Liver (tissue), 7 donors: ENCODE measurements at regions not wholly inside any gene's neighbourhood (a gene's known extent, or its start where the extent isn't known, plus 50 kb on each side); places are given as distances from the start of the nearest gene placed in this dataset.

Experiments
- DNase-seq: peaks from one replicate; pipeline ENCODE4 v3.0.0-alpha.2; 2017; ENCODE audit warnings: low spot score
- H3K27ac ChIP-seq, 2 donors: one replicate each; pipeline ENCODE4 v1.7.0; 2013; ENCODE audit warnings: inconsistent platforms in 2 of 2, low read length in 2 of 2, control low read depth in 1 of 2, low read depth in 1 of 2, mild to moderate bottlenecking in 1 of 2
- H3K27me3 ChIP-seq, 4 donors: one replicate each; pipeline versions ENCODE4 v1.6.1 to v1.7.0; 2013; ENCODE audit warnings: low read length in 3 of 4, inconsistent platforms in 1 of 4, mild to moderate bottlenecking in 1 of 4, moderate library complexity in 1 of 4; ENCODE audit not compliant: control insufficient read depth in 4 of 4, insufficient read depth in 4 of 4
- H3K36me3 ChIP-seq, 4 donors: one replicate each; pipeline versions ENCODE4 v1.6.1 to v1.7.0; 2013; ENCODE audit warnings: low read length in 3 of 4, mild to moderate bottlenecking in 3 of 4, low read depth in 1 of 4, moderate library complexity in 1 of 4; ENCODE audit not compliant: control insufficient read depth in 4 of 4, insufficient read depth in 3 of 4
- H3K4me1 ChIP-seq, 4 donors: one replicate each; pipeline versions ENCODE4 v1.6.1 to v1.7.0; 2013; ENCODE audit warnings: low read length in 3 of 4, mild to moderate bottlenecking in 3 of 4, moderate library complexity in 1 of 4; ENCODE audit not compliant: control insufficient read depth in 4 of 4, insufficient read depth in 4 of 4
- H3K4me3 ChIP-seq, 3 donors: one replicate each; pipeline versions ENCODE4 v1.6.1 to v1.7.0; 2013; ENCODE audit warnings: low read length in 3 of 3, control low read depth in 1 of 3, low read depth in 1 of 3, mild to moderate bottlenecking in 1 of 3
- H3K9ac ChIP-seq, 2 donors: one replicate each; pipeline ENCODE4 v1.7.0; 2013; ENCODE audit warnings: low read length in 2 of 2, mild to moderate bottlenecking in 2 of 2, moderate library complexity in 2 of 2, control low read depth in 1 of 2, low read depth in 1 of 2
- H3K9me3 ChIP-seq, 4 donors: one replicate each; pipeline versions ENCODE4 v1.6.1 to v1.7.0; 2013; ENCODE audit warnings: low read length in 3 of 4; ENCODE audit not compliant: control insufficient read depth in 4 of 4
- ATF3 ChIP-seq: IDR thresholded peaks from 2 replicates; pipeline ENCODE4 v1.6.1; 2016; ENCODE audit warnings: antibody characterized with exemption
- FOXA1 ChIP-seq: IDR thresholded peaks from 2 replicates; pipeline ENCODE4 v1.6.1; 2016; ENCODE audit warnings: antibody characterized with exemption
- HNF4A ChIP-seq, 2 donors: conservative IDR thresholded peaks; 2 replicates each; pipeline ENCODE4 v1.6.1; 2016; ENCODE audit warnings: antibody characterized with exemption in 2 of 2, mild to moderate bottlenecking in 2 of 2
- HNF4G ChIP-seq: IDR thresholded peaks from 2 replicates; pipeline ENCODE4 v1.6.1; 2016; ENCODE audit warnings: antibody characterized with exemption
- MAX ChIP-seq: IDR thresholded peaks from 2 replicates; pipeline ENCODE4 v1.6.1; 2016; ENCODE audit warnings: antibody characterized with exemption
- NR2F2 ChIP-seq: IDR thresholded peaks from 2 replicates; pipeline ENCODE4 v1.6.1; 2016; ENCODE audit warnings: antibody characterized with exemption
- RXRA ChIP-seq, 2 donors: IDR thresholded peaks; 2 replicates each; pipeline ENCODE4 v1.6.1; 2017 to 2018; ENCODE audit warnings: antibody characterized with exemption in 2 of 2, mild to moderate bottlenecking in 1 of 2
- SP1 ChIP-seq: IDR thresholded peaks from 2 replicates; pipeline ENCODE4 v1.6.1; 2018; ENCODE audit warnings: antibody characterized with exemption, mild to moderate bottlenecking
- TAF1 ChIP-seq: conservative IDR thresholded peaks from 2 replicates; pipeline ENCODE4 v1.6.1; 2016; ENCODE audit warnings: antibody characterized with exemption, mild to moderate bottlenecking
- ZBTB33 ChIP-seq: IDR thresholded peaks from 2 replicates; pipeline ENCODE4 v1.6.1; 2016; ENCODE audit warnings: antibody characterized with exemption
- WGBS: extraction: QIAGEN DNeasy Blood & Tissue Kit; methylation state at CpG from one replicate; pipeline ENCODE4 v1.1.7; 2013; 5-methylcytosine and 5-hydroxymethylcytosine counted together
- donor health status: healthy.
- donor health status: healthy.
- donor health status: healthy.
- donor health status: healthy.

GRCh38 chr3:82473864-82474541 is 712.6 kb upstream of the GBE1 start:
- Histone ChIP-seq H3K4me3 (no peak overlapping the region), H3K27me3 (no peaks in the 10 kb centered on the region), H3K9ac (no peak overlapping the region), H3K9me3 (peaks cover 0 to 4% (median 3%) of the 10 kb centered on the region in 4 donors), H3K27ac (no peak overlapping the region), H3K36me3 (no peaks in the 10 kb centered on the region), H3K4me1 (no peaks in the 10 kb centered on the region)
- TF ChIP-seq TAF1 (no peak), RXRA (IDR thresholded peaks at IDR 0.05) (no peak), HNF4G (no peak), HNF4A (conservative IDR thresholded peaks at IDR 0.05) (no peak), NR2F2 (no peak), SP1 (no peak)
- no peak for DNase-seq

- Histone ChIP-seq H3K9ac (no peak overlapping the region), H3K9me3 (no peaks in the 10 kb centered on the region), H3K27ac (no peak overlapping the region), H3K4me3 (no peak overlapping the region), H3K27me3 (no peaks in the 10 kb centered on the region), H3K4me1 (no peaks in the 10 kb centered on the region), H3K36me3 (no peaks in the 10 kb centered on the region)
- WGBS = 98% methylated on average over 1 of the region's 1 CpG
- DNase-seq = no peak
- no peak for TF ChIP-seq HNF4A (conservative IDR thresholded peaks at IDR 0.05)
- no peak for TF ChIP-seq SP1
- no peak for TF ChIP-seq FOXA1
- no peak for TF ChIP-seq RXRA (IDR thresholded peaks at IDR 0.05)
- no peak for TF ChIP-seq ATF3
- TF ChIP-seq MAX = no peak
Observed at GRCh38 chr3:82467051-82467450, 705.6 kb upstream of the GBE1 start.

- no peak for TF ChIP-seq ZBTB33
- peak in 1 of 2 donors; percentile 22 for TF ChIP-seq HNF4A (conservative IDR thresholded peaks at IDR 0.05)
- Histone ChIP-seq H3K9me3 (no peaks in the 10 kb centered on the region), H3K4me3 (peak overlapping the region in 1 of 3 donors; percentile 9), H3K36me3 (no peaks in the 10 kb centered on the region), H3K27ac (no peak overlapping the region), H3K4me1 (no peaks in the 10 kb centered on the region), H3K27me3 (no peaks in the 10 kb centered on the region), H3K9ac (no peak overlapping the region)
- DNase-seq = no peak
- WGBS = 35% methylated on average over 6 of the region's 6 CpGs
Observed at GRCh38 chr3:82462977-82463376, 701.5 kb upstream of the GBE1 start.
